ENCODE measurements at regions not wholly inside any gene's neighbourhood (a gene's known extent, or its start where the extent isn't known, plus 50 kb on each side); places are given as distances from the start of the nearest gene placed in this dataset.

DNA sequence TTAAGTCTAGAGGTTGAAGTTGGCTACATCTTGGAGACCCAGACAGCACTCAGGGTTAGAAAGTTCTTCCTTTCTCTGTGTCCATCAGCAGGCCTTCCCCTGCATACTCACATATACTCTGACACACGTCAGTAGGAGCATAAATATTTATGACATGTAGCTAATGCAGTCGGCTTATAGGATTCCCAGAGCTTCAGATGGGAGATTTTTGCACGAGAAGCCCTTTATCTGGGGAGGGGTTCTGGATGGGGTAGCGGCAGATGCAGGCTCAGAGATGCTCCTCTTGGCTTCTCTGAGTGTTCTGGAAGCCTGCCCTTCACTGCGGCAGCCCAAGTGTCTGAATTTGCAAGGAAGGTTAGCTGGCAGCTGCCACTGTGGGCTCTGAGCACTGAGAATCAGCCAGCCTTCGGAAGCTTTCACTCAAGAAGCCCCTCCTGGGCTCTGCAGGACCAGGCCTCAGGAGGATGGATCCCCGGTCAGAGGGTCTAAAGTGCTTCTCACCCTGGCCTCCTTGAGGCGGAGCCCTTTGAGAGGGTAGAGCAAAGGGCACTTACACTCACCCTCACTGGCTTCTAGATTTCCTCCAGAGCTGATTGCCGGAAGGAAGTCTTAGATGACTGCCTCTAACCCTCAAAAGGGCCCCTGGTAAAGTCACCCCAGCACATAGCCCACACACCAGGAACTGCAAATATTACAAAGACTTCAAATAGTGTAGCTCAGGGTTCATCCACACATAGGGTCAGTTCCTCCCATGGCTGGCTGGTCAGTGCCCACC lies 68.1 kb upstream of the NFASC start:
- Histone ChIP-seq H3K4me1 (ENCODE audit: control insufficient read depth in 4 of 4, insufficient read depth in 4 of 4, low read length in 3 of 4) (peaks cover 0 to 14% (median 11%) of the 10 kb centered on the region in 4 donors), H3K9me3 (ENCODE audit: control insufficient read depth in 4 of 4, low read length in 3 of 4) (no peaks in the 10 kb centered on the region), H3K4me3 (ENCODE audit: low read depth in 1 of 3, low read length in 3 of 3) (no peak overlapping the region), H3K27ac (ENCODE audit: low read depth in 1 of 2, low read length in 2 of 2) (no peak overlapping the region), H3K27me3 (ENCODE audit: control insufficient read depth in 4 of 4, insufficient read depth in 4 of 4, low read length in 3 of 4) (no peaks in the 10 kb centered on the region), H3K36me3 (ENCODE audit: control insufficient read depth in 4 of 4, insufficient read depth in 3 of 4, low read depth in 1 of 4, low read length in 3 of 4) (no peaks in the 10 kb centered on the region), H3K9ac (ENCODE audit: low read depth in 1 of 2, low read length in 2 of 2) (no peak overlapping the region)
- no peak for DNase-seq (ENCODE audit: low spot score)
- TF ChIP-seq, protein P1, sequence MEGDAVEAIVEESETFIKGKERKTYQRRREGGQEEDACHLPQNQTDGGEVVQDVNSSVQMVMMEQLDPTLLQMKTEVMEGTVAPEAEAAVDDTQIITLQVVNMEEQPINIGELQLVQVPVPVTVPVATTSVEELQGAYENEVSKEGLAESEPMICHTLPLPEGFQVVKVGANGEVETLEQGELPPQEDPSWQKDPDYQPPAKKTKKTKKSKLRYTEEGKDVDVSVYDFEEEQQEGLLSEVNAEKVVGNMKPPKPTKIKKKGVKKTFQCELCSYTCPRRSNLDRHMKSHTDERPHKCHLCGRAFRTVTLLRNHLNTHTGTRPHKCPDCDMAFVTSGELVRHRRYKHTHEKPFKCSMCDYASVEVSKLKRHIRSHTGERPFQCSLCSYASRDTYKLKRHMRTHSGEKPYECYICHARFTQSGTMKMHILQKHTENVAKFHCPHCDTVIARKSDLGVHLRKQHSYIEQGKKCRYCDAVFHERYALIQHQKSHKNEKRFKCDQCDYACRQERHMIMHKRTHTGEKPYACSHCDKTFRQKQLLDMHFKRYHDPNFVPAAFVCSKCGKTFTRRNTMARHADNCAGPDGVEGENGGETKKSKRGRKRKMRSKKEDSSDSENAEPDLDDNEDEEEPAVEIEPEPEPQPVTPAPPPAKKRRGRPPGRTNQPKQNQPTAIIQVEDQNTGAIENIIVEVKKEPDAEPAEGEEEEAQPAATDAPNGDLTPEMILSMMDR (IDR thresholded peaks at IDR 0.05; ENCODE audit: low read depth, low read length, missing input control), result no peak
- TF ChIP-seq, protein P2, sequence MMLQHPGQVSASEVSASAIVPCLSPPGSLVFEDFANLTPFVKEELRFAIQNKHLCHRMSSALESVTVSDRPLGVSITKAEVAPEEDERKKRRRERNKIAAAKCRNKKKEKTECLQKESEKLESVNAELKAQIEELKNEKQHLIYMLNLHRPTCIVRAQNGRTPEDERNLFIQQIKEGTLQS (IDR thresholded peaks at IDR 0.05), result no peak
- TF ChIP-seq HNF4A (conservative IDR thresholded peaks at IDR 0.05) (no peak), RAD21 (IDR thresholded peaks at IDR 0.05) (no peak), SP1 (IDR thresholded peaks at IDR 0.05) (no peak), JUND (IDR thresholded peaks at IDR 0.05) (no peak), FOXA2 (IDR thresholded peaks at IDR 0.05) (no peak), HNF4G (IDR thresholded peaks at IDR 0.05) (no peak), EGR1 (IDR thresholded peaks at IDR 0.05; ENCODE audit: low read depth in 2 of 2) (no peak), FOXA1 (IDR thresholded peaks at IDR 0.05) (no peak), NR2F2 (IDR thresholded peaks at IDR 0.05) (no peak), GABPA (IDR thresholded peaks at IDR 0.05 in 1 of 2, conservative IDR thresholded peaks at IDR 0.05 in 1 of 2) (no peak), YY1 (IDR thresholded peaks at IDR 0.05) (no peak), RXRA (IDR thresholded peaks at IDR 0.05) (no peak), TAF1 (conservative IDR thresholded peaks at IDR 0.05) (no peak)
- TF ChIP-seq, protein P3, sequence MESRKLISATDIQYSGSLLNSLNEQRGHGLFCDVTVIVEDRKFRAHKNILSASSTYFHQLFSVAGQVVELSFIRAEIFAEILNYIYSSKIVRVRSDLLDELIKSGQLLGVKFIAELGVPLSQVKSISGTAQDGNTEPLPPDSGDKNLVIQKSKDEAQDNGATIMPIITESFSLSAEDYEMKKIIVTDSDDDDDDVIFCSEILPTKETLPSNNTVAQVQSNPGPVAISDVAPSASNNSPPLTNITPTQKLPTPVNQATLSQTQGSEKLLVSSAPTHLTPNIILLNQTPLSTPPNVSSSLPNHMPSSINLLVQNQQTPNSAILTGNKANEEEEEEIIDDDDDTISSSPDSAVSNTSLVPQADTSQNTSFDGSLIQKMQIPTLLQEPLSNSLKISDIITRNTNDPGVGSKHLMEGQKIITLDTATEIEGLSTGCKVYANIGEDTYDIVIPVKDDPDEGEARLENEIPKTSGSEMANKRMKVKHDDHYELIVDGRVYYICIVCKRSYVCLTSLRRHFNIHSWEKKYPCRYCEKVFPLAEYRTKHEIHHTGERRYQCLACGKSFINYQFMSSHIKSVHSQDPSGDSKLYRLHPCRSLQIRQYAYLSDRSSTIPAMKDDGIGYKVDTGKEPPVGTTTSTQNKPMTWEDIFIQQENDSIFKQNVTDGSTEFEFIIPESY (IDR thresholded peaks at IDR 0.05), result no peak
- TF ChIP-seq, protein P4, sequence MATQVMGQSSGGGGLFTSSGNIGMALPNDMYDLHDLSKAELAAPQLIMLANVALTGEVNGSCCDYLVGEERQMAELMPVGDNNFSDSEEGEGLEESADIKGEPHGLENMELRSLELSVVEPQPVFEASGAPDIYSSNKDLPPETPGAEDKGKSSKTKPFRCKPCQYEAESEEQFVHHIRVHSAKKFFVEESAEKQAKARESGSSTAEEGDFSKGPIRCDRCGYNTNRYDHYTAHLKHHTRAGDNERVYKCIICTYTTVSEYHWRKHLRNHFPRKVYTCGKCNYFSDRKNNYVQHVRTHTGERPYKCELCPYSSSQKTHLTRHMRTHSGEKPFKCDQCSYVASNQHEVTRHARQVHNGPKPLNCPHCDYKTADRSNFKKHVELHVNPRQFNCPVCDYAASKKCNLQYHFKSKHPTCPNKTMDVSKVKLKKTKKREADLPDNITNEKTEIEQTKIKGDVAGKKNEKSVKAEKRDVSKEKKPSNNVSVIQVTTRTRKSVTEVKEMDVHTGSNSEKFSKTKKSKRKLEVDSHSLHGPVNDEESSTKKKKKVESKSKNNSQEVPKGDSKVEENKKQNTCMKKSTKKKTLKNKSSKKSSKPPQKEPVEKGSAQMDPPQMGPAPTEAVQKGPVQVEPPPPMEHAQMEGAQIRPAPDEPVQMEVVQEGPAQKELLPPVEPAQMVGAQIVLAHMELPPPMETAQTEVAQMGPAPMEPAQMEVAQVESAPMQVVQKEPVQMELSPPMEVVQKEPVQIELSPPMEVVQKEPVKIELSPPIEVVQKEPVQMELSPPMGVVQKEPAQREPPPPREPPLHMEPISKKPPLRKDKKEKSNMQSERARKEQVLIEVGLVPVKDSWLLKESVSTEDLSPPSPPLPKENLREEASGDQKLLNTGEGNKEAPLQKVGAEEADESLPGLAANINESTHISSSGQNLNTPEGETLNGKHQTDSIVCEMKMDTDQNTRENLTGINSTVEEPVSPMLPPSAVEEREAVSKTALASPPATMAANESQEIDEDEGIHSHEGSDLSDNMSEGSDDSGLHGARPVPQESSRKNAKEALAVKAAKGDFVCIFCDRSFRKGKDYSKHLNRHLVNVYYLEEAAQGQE (IDR thresholded peaks at IDR 0.05), result no peak
- TF ChIP-seq, protein P5, sequence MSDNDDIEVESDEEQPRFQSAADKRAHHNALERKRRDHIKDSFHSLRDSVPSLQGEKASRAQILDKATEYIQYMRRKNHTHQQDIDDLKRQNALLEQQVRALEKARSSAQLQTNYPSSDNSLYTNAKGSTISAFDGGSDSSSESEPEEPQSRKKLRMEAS (IDR thresholded peaks at IDR 0.05), result no peak
- 82% methylated on average over 9 of the region's 9 CpGs for WGBS

Data from liver (tissue), 8 donors.